ENCODE measurements at regions not wholly inside any gene's neighbourhood (a gene's known extent, or its start where the extent isn't known, plus 50 kb on each side); places are given as distances from the start of the nearest gene placed in this dataset.

DNA sequence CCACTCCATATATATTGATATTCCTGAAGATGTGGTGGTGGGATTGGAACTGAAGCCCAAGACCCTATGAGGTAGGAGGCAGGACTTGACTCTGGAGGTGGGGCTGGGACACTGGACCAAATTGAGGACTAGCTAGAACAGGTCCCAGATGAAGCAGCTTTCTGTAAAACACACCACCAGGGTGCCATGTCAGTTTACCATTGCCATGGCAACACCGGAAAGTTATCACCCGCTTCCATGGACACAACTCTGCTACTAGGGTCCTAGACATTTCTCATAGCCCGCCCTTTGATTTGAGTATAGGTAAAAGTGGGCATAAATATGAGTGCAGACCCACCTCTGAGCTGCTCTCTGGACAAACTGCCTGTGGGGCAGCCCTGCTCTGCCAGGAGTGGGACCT lies 490.5 kb upstream of the PFKP start:
- TF ChIP-seq CTCF (IDR thresholded peaks at IDR 0.05; ENCODE audit: insufficient read depth, low read length, poor library complexity, severe bottlenecking): no peak
- TF ChIP-seq EZH2phosphoT487 (conservative IDR thresholded peaks at IDR 0.05; ENCODE audit: low read length): no peak

Data from SU-DHL-6 (cell line).